Mucosa of descending colon (tissue), 3 donors: ENCODE measurements at regions not wholly inside any gene's neighbourhood (a gene's known extent, or its start where the extent isn't known, plus 50 kb on each side); places are given as distances from the start of the nearest gene placed in this dataset.

ENCODE experiments used
- ATAC-seq: fragments of 200-7000 bp; cut with Tn5 transposase; one replicate; pipeline ENCODE4 v1.9.1; 2020; ENCODE audit warnings: mild to moderate bottlenecking, moderate library complexity
- DNase-seq, 3 donors: peaks; one replicate each; pipeline ENCODE4 v3.0.0-alpha.2; 2020
- H3K36me3 ChIP-seq: fragments of 200-600 bp; one replicate; pipeline ENCODE4 v1.8.0; 2021; ENCODE audit warnings: low read depth, mild to moderate bottlenecking
- H3K4me1 ChIP-seq: fragments of 200-600 bp; one replicate; pipeline ENCODE4 v1.8.0; 2021; ENCODE audit warnings: low read depth, mild to moderate bottlenecking
- H3K4me3 ChIP-seq: fragments of 200-600 bp; one replicate; pipeline ENCODE4 v1.8.0; 2021; ENCODE audit warnings: mild to moderate bottlenecking
- H3K9me3 ChIP-seq: fragments of 200-600 bp; one replicate; pipeline ENCODE4 v1.8.0; 2021; ENCODE audit warnings: mild to moderate bottlenecking
- intact Hi-C, 2 donors: fragments of 100-400 bp; cut with DNase I in 1 of 2; cut with micrococcal nuclease in 1 of 2; formaldehyde crosslinking; loops; one replicate each; pipeline versions ENCODE4 v1.11.0 to v1.11.1; 2022; cut with DNase I, micrococcal nuclease
- TF ChIP-seq, protein P1 (sequence below): fragments of 200-600 bp; IDR thresholded peaks from one replicate; pipeline ENCODE4 v1.8.0; 2022; ENCODE audit warnings: antibody characterized with exemption, mild to moderate bottlenecking
- donor health status: DM: no; HTN: no; CAD: no; lungs with moderate emphysema.
- donor health status: DM: no; HTN: no; CAD: no.
- donor health status: DM: no; HTN: yes; CAD: no.

- TF ChIP-seq, protein P1, sequence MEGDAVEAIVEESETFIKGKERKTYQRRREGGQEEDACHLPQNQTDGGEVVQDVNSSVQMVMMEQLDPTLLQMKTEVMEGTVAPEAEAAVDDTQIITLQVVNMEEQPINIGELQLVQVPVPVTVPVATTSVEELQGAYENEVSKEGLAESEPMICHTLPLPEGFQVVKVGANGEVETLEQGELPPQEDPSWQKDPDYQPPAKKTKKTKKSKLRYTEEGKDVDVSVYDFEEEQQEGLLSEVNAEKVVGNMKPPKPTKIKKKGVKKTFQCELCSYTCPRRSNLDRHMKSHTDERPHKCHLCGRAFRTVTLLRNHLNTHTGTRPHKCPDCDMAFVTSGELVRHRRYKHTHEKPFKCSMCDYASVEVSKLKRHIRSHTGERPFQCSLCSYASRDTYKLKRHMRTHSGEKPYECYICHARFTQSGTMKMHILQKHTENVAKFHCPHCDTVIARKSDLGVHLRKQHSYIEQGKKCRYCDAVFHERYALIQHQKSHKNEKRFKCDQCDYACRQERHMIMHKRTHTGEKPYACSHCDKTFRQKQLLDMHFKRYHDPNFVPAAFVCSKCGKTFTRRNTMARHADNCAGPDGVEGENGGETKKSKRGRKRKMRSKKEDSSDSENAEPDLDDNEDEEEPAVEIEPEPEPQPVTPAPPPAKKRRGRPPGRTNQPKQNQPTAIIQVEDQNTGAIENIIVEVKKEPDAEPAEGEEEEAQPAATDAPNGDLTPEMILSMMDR, result no peak
- no peak overlapping the region for H3K4me3 ChIP-seq
- H3K36me3 ChIP-seq, result no peaks in the 10 kb centered on the region
- ATAC-seq (no peak), DNase-seq (no peak)
- intact Hi-C loops, result no loop called here
- H3K9me3 ChIP-seq, result no peaks in the 10 kb centered on the region
- peaks cover 10% of the 10 kb centered on the region for H3K4me1 ChIP-seq
Observed at GRCh38 chr3:14300721-14301399, 101.5 kb upstream of the SLC6A6 start.

- intact Hi-C loops, result no loop called here
- Histone ChIP-seq H3K36me3 (no peaks in the 10 kb centered on the region), H3K9me3 (no peaks in the 10 kb centered on the region), H3K4me3 (no peak overlapping the region), H3K4me1 (peaks cover 3% of the 10 kb centered on the region)
- DNase-seq (no peak), ATAC-seq (no peak)
- TF ChIP-seq, protein P1, result no peak
Observed at GRCh38 chr3:14301558-14301957, 100.8 kb upstream of the SLC6A6 start.

- intact Hi-C loops, result no loop called here
- Histone ChIP-seq H3K4me1 (no peaks in the 10 kb centered on the region), H3K36me3 (no peaks in the 10 kb centered on the region), H3K9me3 (no peaks in the 10 kb centered on the region), H3K4me3 (no peak overlapping the region)
- TF ChIP-seq, protein P1, result no peak
- DNase-seq (no peak), ATAC-seq (no peak)
Observed at GRCh38 chr3:14303336-14304100, 98.9 kb upstream of the SLC6A6 start.

GRCh38 chr3:14304101-14305045 is 98.0 kb upstream of the SLC6A6 start:
- intact Hi-C loops, result no loop called here
- Histone ChIP-seq H3K4me3 (no peak overlapping the region), H3K4me1 (no peaks in the 10 kb centered on the region), H3K36me3 (no peaks in the 10 kb centered on the region), H3K9me3 (no peaks in the 10 kb centered on the region)
- TF ChIP-seq, protein P1, result no peak
- DNase-seq, result no peak
- ATAC-seq, result no peak

GRCh38 chr3:14305324-14305723 is 97.1 kb upstream of the SLC6A6 start:
- H3K4me1 ChIP-seq, result no peaks in the 10 kb centered on the region
- TF ChIP-seq, protein P1, result no peak
- H3K9me3 ChIP-seq, result no peaks in the 10 kb centered on the region
- H3K36me3 ChIP-seq, result no peaks in the 10 kb centered on the region
- H3K4me3 ChIP-seq, result no peak overlapping the region
- intact Hi-C loops, result no loop called here
- DNase-seq (no peak), ATAC-seq (no peak)
